GM19023 (cell line): ENCODE measurements at regions not wholly inside any gene's neighbourhood (a gene's known extent, or its start where the extent isn't known, plus 50 kb on each side); places are given as distances from the start of the nearest gene placed in this dataset.
"Not testable (repeated sequence)": the region's sequence is repeated elsewhere in the genome, so short reads cannot be mapped to it uniquely, and the experiment has no call there.

Experiments
- ATAC-seq: cut with Tn5 transposase; IDR thresholded peaks from one replicate; pipeline ENCODE4 v1.9.1; 2021; ENCODE audit warnings: mild to moderate bottlenecking, moderate library complexity; ENCODE audit not compliant: unreplicated experiment

- ATAC-seq, result not testable (repeated sequence)
Observed at GRCh38 chr1:206403612-206404307, 66.5 kb upstream of the IKBKE start.

- not testable (repeated sequence) for ATAC-seq
Observed at GRCh38 chr1:206404309-206405027, 65.8 kb upstream of the IKBKE start.

- not testable (repeated sequence) for ATAC-seq
Observed at GRCh38 chr1:206405282-206405681, 65.0 kb upstream of the IKBKE start.

- not testable (repeated sequence) for ATAC-seq
Observed at GRCh38 chr1:206408371-206409288, 61.6 kb upstream of the IKBKE start.

DNA sequence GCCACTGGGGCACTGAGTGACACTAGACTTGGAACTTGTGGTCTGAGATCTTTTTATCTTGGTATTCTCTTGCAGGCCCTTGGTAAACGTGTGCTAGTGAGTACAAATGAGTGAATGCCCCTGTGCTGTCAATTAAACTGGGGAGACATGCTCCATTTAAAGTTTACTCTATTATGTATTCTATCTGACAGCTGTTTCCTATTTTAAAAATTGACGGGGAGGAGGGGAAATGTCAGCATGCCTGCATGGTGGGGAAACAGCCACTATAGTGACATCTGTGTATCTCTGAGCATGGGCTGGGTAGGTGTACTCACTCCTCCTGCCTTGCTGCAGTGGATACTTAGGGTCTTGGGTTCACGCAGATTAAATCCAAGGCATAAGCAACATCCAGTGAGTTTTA lies 59.0 kb upstream of the IKBKE start:
- no peak for ATAC-seq

GRCh38 chr1:206415942-206416341 lies 54.3 kb upstream of the IKBKE start:
- ATAC-seq, result no peak

GRCh38 chr1:206417774-206418614 lies 52.3 kb upstream of the IKBKE start:
- no peak for ATAC-seq

- ATAC-seq, result no peak
Observed at GRCh38 chr1:206419250-206419649, 51.0 kb upstream of the IKBKE start.

DNA sequence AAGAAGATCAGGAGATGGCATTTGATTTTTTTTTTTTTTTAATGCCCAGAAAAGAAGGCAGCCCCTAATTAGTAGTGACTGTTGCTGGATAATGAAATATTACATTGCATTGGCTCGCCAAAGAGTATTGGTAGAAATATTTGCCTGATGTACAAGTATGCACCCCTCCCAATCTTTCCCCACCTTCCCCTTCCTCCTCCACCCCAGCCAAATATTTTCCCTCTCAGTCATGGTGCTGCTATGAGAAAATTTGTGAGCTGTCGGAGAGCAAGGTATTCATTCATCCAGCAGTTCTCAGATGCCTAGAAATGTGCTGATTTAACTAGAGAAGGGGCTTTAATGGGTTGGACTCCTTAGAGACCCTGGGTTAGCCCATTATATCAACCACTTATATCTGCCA lies 50.5 kb upstream of the IKBKE start:
- ATAC-seq, result no peak

DNA sequence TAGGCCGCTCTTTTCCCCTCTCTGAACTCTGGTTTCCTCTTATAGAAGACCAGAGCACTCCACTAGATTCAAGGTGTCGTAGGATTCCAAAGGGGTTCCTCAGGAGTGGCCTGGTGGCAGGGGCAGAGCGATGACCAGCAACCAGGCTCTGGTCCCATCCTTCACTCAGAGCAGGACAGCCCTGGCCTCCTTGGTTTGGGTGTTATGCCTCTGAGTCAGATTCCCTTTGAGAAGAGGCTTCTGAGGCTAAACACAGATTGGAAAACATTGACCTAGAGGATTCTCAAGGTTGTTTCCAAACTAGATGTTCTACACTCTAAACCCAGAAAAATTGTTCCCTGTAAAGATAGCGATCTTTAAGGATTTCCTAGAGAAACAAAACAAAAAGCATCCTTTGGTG lies 49.8 kb upstream of the IKBKE start:
- no peak for ATAC-seq
